Dedifferentiated amniotic fluid mesenchymal stem cell (primary cell): ENCODE measurements at regions not wholly inside any gene's neighbourhood (a gene's known extent, or its start where the extent isn't known, plus 50 kb on each side); places are given as distances from the start of the nearest gene placed in this dataset.

Source experiments
- DNase-seq: peaks from one replicate; pipeline ENCODE4 v3.0.0-alpha.2; 2016; ENCODE audit errors: extremely low spot score

DNA sequence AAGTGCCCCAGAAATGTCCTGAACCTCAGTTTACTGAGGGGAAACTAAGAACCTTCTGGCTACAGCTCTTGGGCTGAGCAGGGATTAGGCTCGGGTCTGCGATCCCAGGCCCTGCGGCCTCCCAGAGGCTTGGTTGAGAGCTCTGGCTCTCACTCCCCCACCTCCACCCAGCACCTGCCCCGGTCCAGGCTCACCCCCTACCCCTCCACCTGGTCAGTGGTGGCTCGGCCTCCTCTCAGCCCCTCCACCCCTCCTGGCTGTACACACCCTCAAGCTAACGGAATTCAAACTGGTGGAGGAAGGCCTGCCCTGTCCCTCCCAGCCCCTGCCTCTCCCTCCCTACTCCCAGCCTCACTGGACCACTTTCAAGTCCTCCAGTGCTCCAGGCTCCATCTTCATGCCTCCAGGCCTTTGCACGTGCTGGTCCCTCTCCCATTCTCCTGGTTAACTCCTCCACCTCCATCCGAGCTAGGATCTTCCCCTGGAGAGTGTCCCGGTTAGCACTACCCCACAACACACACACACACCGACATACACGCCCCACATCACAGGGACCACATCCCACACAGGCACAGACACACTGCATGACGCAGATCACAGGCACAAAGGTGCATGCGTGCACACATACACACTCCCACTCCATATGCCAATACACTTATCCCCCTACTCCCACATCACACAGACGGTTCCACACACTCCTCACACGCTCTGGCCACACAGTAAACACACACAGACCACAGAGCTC is 130.9 kb downstream of the C9orf50 start:
- DNase-seq = no peak

DNA sequence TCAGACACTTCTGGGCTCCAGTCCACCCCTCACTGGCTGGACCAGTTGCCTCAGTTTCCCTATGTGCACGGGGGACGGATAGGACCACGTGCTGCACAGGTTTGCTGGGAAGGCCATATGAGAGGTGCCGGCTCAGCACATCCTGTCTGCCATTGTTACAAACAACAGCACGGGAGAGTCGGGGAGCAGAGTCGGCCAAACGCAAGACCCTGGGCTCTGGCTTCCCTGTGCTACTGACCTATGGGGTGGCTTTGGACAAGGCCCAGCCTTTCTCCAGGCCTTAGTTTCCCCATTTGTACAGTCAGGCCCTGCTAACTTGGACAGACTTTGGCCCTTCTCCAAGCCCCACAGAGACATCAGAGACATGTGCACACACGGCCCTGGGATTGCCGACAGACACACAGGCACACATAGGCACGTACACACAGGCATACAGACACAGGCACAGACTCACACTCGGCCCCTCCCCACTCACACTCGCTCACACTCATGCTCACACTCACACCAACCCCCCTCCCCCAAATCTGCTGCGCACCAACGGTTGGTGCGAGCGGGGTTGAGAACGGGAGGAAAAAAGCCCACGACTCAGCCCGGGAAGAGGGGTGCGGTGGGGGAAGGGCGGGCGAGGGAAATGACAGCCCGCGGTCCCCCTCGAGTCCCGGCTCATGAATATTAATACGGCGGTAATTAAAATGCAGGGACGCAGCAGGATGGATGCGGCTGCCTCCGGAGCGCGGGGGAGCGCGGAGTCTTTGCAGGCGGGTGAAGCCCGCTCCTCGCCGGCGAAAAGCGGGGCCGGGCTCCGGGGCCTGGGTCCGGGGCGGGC is 133.0 kb downstream of the C9orf50 start:
- no peak for DNase-seq

DNA sequence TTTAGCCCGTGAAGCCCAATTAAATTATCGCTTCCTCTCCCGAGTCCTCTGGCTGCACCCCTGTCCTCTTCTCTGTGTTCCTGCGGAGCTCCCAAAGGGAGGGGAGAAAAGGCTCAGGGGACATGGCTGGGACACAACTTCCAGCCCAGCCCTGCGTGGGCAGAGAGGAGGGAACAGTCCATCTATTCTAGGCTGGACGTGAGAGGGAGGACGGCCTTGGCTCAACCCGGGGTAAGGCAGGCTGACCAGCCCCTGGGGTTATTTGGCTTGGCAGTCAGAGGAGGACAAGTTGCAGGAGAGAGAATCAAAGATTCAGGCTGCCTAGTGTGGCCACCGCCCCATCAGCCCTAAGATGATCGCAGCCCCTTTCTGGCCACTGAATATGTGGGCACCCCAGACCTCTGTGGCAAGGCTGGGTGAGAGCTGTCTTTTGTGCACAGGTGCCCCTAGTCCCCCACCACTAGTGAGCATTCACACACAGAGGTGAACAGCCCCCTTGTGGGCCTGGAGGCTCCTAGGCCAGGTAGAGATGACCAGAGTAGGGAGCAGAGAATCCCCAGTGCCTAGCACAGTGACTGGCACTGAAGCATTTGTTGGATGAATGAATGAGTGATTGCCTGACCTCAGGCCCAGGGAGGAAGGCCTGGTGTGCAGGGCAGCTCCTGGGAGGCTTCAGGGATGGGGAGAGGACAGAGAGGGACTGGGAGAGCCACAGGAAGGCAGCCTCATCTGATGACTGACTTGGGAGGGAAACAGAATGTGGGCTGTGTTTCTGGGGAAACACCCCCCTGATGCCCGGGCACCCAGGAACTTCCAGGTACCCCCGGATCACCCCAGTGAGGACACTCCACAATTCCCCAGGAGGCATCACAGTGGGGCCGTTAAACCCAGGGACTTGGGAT is 133.9 kb downstream of the C9orf50 start:
- DNase-seq = peak; percentile 48

DNA sequence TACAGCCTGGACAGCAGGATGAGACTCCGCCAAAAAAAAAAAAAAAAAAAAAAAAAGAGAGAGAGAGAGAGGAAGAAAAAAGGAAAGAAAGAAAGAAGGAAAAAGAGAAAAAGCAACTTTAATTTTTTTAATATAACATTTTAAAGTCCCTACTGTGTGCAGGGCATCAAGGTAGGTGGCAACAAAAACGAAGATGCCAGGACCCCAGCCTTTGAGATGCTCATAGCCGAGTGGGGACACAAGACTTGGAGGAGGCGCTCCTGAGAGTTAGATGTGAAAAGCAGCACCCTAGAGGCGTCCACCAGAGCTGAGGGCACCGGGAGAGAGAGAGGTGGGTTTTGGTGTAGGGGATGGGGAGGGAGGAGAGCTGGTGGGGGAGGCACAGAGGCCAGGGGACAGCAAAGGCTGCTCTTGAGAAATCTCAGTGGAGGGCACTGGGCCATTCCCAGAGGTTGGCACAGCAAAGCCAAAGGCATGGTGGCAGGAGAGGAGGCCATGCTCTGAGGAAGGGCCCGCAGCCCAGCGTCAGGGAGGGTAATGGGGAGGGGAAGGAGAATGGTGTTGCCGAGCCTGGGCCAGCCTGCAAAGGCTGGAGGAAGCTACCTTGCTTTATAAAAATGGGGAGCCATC is 135.6 kb downstream of the C9orf50 start:
- DNase-seq = no peak

DNA sequence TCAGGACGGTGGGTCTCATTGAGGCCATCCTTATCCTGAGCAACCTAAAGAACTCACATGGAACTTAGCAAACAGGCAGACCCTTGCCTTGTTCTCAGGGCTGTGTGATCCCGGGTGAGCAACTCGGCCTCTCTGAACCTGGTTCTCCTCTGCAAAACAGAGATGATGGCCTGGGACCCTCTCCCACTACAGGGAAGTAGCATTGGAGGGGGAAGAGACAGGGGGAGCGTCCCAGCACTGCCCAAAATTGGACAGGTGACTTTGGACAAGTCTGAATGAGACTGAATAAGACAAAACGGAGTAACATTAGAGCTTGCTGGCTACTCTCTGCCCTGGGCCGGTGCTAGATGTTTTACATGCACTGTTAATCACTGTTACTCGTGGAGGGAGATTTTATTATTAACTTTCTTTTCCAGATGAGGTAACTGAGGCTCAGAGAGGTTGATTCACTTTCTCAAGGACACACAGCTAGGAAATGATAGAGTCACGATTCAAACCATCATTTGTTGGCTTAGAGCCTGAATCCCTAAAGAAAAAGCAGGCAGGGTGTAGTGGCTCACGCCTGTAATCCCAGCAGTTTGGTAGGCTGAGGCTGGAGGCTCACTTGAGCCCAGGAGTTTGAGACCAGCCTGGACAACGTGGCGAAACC is 136.4 kb downstream of the C9orf50 start:
- no peak for DNase-seq

DNA sequence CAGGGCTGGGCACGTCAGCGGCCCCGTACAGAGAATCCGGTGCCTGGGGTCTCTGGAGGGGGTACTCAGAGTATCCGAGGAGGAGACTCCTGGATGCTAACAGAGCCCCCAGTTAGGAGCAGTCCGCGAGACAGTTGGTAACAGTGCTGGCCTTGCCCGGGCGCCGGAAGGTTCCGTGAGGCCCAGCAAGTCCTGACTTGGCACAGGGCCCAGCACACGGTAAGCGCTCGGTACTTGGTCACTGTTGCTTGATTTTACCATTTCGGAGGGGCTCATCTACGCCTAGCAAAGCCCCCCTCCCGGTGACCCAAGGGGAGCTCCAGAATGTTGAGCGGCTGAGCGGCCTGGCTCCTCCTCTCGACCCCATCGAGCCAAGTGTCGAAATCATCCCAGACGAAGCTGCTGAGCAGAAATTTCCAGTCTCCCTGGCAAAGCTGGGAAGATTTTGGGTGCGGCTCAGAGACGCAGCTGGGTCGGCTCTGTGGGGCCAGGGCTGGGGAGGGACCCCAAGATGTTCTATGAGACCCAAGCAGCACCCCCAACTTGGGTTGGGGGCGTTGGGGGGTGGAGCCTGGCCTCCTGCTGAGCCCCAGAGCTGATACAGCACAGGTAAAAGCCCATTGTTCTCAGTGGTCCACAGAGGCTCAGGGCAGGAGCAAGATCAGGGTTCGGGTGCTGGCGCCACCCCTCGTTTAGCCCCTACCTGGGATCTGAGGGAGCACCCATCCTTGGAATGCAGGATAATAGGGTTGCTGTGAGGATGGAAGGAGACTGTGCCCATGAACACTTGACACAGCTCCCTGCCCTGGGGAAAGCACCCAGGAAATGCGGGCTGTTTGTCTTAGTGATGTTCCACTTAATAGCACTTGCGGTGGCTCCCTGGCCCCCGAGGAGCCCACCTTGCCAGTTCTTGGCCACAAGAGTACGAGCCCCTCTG is 137.2 kb downstream of the C9orf50 start:
- DNase-seq = peak; percentile 92

DNA sequence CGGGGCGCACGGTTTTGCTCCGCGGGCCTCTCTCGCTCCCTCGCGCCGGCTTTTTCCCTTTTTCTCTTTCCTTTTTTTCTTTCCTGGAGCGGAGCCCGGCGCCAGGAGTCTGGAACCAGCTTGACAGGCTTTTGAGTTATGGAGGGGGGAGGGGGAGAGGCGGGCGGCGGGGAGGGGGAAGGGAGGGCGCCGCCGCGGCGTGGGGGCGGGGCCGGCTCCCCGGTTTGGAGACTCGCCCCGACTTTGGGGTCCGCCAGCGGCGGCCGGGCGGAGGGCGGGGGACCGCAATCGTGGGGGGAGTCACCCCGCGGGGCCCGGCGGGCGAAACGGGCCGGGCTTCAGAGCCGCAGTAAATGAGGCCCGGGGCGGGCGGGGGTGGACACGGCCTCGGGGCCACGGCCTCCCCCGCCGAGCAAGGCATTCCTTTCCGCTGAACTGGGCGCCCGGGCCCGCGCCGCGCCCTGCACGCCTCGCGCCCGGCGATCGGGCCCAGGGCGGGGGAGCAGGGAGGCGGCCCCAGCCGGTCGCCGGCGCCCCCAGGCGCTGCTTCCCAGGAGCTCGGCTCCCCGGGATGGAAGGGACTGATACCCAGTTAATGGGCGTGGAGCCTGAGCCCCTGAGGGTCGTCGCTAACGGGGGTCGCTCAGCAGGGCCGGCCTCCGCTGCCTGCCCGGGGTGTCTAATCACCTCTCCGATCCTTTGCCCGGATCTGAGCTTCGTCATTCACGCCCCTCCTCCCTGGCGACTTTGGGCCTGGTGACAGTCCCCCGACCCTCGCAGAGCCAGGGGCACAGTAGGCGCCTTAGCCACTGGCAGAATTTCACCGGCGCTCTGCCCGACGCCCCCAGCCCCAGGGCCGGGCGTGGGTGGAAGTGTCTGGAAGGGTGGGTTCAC is 138.1 kb downstream of the C9orf50 start:
- peak; percentile 92 for DNase-seq

DNA sequence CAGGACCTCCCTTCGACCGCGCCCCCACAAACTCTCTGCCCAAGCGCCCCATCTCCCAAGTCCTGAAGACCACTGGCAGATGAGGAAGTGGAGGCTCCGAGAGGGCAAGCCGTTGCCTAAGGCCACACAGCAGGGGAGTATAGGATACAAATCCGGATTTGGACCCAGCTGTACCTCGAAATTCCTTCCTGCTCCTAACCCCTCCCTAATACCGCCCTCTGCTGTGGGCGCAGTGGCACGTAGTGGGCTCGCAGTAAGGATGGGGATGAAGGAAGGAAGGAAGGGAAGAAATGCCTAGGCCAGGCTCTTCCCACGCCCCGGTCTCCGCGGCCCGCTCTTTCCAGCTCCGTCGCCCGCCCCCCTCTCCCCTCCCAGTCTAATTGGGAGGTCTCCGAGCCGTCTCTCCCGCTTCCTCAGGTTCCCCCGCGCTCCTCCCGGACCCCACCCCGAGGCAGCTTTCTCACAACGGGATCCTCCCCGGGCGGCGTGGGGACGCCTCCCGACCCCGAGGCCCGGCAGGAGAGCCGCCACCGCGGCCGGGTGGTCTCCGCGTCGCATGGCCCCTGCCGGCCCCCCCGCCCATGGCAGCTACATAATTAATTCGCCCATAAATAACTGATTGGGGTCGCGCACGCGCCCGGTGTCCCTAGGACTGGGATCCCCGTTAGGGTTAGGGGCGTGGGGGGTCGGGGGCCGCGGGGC is 138.9 kb downstream of the C9orf50 start:
- DNase-seq = no peak

DNA sequence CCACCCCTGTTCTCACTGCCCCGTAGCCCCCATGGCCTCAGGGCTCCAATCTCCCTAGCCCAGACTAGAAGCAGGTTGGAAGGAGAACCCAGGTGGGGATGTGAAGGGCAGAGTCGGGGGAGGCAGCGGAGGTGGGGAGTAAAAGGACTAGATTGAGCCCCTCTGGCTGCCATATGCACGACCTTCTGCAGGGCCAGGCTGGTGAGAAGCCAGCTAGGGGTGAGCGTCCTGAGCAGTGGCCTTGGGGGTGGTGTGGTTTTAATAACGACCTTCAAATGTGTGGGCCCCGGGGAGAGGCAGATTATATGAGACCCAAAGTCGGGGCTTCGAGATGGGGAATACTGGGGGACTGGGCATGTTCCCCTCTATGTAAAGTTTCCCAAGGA is 139.5 kb downstream of the C9orf50 start:
- DNase-seq = no peak

DNA sequence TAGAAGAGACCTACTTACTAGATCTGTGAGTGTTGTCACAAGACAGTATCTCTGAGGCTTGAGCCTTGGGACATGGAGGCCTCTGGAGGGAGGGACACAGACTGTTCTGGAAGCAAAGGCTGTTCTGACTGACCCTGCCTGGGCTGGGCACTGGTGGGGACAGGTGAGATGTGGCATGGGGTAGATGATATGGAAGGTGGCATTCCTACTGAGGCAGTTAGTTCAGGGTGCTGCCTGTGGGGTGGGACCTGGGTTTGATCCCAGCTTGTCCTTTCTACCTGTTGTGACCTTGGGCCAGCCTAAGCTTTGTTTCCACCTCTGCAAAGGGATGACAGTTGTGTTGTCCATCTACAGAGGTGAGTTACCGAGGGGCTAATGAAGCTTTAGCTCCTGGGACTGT is 140.2 kb downstream of the C9orf50 start:
- no peak for DNase-seq

DNA sequence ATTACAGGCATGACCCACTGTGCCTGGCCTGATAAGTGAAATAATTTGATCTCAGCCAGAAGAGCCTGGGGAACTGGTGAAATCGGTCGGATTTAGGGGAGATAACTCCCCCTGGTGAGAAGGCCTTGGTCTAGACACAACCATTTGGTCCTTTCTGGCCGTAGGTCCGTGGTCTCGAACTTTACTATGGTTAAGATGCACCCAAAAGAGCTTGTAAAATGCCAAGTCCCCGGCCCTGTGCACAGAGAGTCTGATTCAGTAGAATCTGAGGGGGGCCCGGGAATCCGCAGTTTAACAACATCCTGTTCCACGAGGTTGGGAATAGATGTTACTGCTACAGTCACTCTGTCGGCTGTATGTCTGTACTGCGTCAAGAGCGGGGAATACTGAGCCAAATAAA is 140.7 kb downstream of the C9orf50 start:
- DNase-seq = no peak

DNA sequence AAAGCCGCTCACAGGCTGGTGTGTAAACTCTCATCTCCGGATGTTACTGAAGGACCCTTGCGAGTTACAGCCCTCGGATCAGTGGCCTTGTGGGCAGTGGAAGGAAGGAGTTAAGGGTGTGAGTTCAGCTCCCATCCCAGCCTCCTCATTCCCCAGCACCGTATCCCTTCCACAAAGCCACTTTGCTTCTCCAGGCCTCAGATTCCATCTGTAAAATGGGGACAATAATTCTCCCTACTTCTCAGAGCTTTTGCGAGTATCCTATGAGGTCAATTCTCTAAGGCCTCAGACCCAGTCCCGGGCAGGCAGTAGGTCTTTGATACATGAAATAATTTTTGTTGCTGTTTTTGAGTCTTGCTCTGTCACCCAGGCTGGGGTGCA is 141.3 kb downstream of the C9orf50 start:
- no peak for DNase-seq

DNA sequence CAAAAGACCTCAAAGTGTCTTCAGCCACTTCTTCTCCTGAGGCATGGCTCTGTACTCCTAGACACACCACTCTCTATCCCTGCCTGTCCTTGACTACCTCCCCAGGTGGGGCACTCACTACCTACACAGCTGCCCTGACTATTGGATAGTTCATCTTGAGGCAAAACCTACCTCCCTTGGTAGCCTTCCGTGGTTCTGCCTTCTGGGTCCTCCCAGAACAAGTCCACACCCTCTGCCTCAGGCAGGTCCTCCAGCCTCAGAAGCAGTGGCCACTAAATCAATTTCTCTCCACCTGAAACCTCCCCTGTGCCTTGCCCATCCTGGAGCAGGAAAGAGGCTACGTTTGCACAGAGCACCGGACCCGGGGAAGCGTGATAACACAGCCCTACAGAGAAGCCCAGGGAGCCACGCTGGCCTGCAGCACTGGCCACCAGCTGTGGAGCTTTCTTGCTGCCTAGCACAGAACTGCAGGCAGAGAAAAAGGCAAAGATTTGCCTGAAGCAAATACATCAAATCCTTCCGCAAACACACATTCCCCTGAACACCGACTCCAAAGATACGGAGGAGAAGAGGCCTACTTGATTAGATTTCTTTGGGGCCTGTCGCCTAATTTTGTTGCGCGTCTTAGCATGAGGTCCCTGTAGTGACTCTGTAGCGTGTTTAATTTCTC is 141.8 kb downstream of the C9orf50 start:
- DNase-seq = no peak

DNA sequence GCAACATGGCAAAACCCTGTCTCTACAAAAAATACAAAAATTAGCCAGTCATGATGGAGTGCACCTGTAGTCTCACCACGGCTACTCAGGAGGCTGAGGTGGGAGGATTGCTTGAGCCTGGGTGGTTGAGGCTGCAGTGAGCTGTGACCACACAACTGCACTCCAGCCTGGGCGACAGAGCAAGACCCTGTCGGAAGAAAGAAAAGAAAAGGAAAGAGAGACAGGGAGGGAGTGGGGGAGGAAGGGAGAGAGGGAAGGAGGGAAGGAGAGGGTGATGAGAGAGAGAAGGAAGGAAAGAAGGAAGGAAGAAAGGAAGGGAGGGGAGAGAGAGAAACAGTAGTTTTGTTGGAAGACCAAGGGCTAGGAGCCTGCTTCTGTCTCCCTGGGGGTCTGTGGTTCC is 142.4 kb downstream of the C9orf50 start:
- DNase-seq = no peak

DNA sequence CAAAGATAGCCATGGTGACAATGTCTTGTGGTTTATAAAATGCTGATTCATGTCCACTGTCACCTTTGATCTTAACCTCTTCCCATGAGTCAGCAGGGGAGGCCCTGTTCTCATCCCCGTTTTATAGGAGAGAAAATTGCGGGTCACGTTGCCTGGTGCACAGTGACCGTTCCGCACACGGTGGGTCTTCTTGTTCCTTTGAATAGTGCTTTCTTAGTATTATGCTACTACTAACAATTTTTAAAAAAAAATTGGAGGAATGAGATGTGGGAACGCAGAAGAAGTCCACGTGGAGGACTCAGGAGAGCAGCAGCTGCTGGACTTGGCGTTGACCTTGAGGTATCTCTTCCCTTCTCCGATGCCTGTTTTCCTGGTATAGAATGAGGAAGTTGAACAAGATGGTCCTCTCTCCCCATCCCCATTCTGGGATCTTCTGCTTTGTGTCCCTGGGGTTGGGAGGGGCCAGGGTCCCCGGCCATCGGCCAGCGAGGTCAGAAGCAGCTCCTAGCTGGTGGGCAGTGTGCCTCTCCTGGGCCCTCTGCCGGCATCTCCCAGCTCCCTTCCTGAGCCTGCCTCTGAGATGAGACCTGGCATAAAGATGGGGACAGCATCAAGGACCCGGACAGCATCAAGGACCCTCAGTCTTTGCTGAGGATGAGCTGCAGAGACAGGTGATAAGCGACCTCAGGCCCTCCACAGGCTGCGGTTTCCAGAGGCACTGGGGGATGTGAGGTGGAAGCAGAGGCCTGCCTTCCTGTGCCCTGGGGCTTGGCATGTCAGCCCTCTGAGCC is 143.9 kb downstream of the C9orf50 start:
- DNase-seq = no peak

DNA sequence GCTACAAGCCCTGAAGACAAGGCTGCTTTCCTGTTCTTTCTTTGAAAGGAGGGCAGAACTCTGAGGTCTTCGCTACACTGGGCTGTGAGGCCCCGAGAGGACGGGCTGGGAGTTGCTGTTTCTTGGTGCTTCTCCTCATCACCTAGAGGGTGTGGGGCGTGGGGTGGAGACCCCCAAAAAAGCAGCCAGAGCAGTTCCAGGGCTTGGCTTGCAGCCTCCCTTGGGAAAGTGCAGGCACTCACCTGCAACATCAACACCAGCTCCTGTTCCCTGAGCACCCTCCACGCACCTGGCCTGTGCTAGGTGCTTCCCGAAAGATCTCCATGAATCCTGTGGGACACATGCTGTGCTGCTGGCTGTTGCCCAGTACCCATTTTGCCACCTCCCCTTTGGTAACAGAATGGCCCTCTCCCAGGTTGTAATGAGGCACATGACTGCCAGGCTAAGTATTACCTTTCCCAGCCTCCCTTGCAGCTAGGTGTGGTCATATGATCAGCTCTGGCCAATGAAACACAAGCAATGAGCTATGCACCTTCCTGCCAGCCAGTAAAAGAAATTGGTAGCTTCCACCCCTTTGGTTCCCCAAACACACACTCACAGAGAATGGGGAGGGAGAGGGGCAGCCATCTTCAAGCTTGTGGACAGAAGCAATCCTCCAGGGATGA is 146.0 kb downstream of the C9orf50 start:
- DNase-seq = no peak
